BJ (cell line): ENCODE measurements at regions not wholly inside any gene's neighbourhood (a gene's known extent, or its start where the extent isn't known, plus 50 kb on each side); places are given as distances from the start of the nearest gene placed in this dataset.

ENCODE experiments used
- CTCF ChIA-PET: fragments of 350-600 bp; formaldehyde crosslinking; extraction: SDS; loops from one replicate; lab custom pipeline; 2021; ENCODE audit warnings: antibody characterized with exemption, inconsistent platforms; lab: Yijun Ruan, JAX
- POLR2A ChIA-PET: fragments of 300-600 bp; sonication (Branson Sonifier 250); formaldehyde crosslinking; extraction: SDS; loops from one replicate; lab custom pipeline; 2021; ENCODE audit warnings: antibody characterized with exemption; lab: Charles Lee
- DNase-seq: peaks from one replicate; pipeline ENCODE4 v3.0.0-alpha.2; 2011; ENCODE audit warnings: low read depth
- H3K27me3 ChIP-seq: 2 replicates; pipeline ENCODE4 v1.6.0; 2011; ENCODE audit warnings: low read length; ENCODE audit not compliant: control insufficient read depth, insufficient read depth
- H3K36me3 ChIP-seq: 2 replicates; pipeline ENCODE4 v1.5.1; 2011; ENCODE audit warnings: low read length; ENCODE audit not compliant: control insufficient read depth, insufficient read depth
- H3K4me3 ChIP-seq: 2 replicates; pipeline ENCODE4 v1.5.1; 2011; ENCODE audit warnings: low read depth, mild to moderate bottlenecking, control low read depth, low read length
- TF ChIP-seq, protein P1 (sequence below): IDR thresholded peaks from 2 replicates; pipeline ENCODE4 v1.5.1; 2011; ENCODE audit warnings: low read depth, mild to moderate bottlenecking, control low read depth, inconsistent platforms, low read length, moderate library complexity; ENCODE audit not compliant: insufficient read depth

DNA sequence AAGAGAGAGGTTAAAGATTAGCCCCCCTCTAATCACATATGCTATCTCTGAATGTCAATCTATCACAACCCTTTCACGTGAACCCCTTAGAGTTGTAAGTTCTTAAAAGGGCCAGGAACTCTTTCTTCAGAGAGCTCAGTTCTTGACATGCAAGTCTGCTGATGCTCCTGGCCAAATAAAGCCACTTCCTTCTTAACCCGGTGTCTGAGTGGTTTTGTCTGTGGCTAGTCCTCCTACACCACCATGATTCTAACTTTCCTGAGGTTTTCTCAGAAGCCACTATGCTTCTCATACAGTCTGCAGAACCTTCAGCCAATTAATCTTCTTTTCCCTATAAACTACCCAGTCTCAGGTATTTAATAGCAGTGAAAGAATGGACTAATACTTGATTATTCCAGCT lies 231.1 kb upstream of the CNTN6 start:
- TF ChIP-seq, protein P1, sequence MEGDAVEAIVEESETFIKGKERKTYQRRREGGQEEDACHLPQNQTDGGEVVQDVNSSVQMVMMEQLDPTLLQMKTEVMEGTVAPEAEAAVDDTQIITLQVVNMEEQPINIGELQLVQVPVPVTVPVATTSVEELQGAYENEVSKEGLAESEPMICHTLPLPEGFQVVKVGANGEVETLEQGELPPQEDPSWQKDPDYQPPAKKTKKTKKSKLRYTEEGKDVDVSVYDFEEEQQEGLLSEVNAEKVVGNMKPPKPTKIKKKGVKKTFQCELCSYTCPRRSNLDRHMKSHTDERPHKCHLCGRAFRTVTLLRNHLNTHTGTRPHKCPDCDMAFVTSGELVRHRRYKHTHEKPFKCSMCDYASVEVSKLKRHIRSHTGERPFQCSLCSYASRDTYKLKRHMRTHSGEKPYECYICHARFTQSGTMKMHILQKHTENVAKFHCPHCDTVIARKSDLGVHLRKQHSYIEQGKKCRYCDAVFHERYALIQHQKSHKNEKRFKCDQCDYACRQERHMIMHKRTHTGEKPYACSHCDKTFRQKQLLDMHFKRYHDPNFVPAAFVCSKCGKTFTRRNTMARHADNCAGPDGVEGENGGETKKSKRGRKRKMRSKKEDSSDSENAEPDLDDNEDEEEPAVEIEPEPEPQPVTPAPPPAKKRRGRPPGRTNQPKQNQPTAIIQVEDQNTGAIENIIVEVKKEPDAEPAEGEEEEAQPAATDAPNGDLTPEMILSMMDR, result no peak
- no peaks in the 10 kb centered on the region for H3K27me3 ChIP-seq
- ChIA-PET CTCF (no interaction called here), POLR2A (no interaction called here)
- DNase-seq, result no peak
- H3K4me3 ChIP-seq, result no peak overlapping the region
- H3K36me3 ChIP-seq, result no peaks in the 10 kb centered on the region

DNA sequence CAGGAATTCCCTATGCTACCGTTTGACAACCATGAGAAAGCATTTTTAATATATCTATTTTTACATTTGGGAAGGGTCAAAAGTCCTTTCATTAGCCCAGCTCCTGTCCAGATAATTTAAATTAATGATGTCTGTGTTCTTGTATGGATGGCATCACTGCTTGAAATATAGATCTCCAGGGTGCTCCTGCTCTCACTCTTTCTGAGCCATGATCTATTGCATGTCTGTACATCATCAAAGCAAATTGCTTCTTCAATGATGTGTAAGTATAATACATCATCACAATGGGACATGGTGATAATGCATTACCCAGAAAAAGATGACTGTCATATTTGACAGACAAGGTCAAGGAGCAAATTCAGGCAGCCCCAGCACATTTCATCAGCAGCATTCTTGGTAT lies 223.6 kb upstream of the CNTN6 start:
- Histone ChIP-seq H3K4me3 (no peak overlapping the region), H3K36me3 (no peaks in the 10 kb centered on the region), H3K27me3 (no peaks in the 10 kb centered on the region)
- TF ChIP-seq, protein P1, result no peak
- ChIA-PET CTCF (no interaction called here), POLR2A (no interaction called here)
- no peak for DNase-seq

DNA sequence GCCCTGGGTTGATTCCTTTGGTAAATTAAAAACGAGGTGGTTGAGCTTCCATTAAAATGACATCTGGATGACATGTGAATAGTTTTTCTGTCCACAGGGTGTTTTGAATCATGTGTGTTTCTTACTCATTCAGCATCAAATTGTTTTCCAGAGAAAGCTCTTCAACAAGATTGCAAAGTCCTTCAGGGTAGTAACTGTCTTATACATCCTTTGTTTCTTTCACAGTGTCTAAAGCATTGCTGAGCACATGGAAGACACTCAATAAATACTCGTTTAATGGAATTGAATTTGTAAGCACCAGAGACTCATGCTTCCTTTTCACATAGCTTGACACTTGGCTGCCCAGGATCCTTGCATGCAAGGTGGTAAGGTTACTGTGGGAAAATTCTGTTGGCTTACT lies 223.1 kb upstream of the CNTN6 start:
- Histone ChIP-seq H3K4me3 (no peak overlapping the region), H3K27me3 (no peaks in the 10 kb centered on the region), H3K36me3 (no peaks in the 10 kb centered on the region)
- TF ChIP-seq, protein P1, result no peak
- no peak for DNase-seq
- POLR2A ChIA-PET, result no interaction called here
- CTCF ChIA-PET, result no interaction called here

DNA sequence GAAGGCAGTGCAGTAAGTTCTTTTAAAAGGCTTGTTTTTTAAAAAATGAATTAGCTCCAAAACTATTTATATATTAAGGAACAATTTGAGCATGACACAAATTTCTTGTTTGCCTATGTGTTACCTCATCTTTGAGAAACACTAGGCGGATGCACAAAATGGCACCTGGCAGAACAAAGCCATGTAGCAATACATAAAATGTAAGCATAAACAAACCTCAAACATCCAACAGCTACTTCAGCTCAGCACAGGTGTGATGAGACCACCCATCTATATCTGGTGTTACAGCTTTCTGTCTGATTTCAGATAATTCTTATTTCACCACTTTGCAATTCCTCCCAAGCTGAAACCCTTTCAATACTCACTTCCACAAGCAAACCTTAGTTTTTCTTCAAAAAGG lies 221.2 kb upstream of the CNTN6 start:
- TF ChIP-seq, protein P1, result no peak
- CTCF ChIA-PET, result no interaction called here
- POLR2A ChIA-PET, result no interaction called here
- DNase-seq, result no peak
- Histone ChIP-seq H3K4me3 (no peak overlapping the region), H3K36me3 (no peaks in the 10 kb centered on the region), H3K27me3 (no peaks in the 10 kb centered on the region)

DNA sequence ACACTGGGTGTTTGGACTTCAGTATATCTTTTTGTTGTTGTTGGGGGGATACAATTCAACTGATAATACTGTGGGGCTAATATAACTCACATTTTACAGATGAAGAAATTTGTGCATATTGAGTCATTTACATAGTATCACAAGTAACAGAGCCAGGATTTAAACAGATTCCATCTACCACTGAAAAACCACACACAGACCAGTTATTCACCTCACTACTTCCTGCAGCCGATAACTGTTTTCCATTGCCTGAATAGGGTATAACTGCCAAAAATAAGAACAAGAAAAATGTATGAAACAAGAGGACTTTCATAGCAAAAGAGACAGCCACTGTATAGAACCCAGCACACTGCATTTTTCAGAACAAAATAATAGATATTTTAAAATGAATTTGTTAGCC lies 215.8 kb upstream of the CNTN6 start:
- no peak for DNase-seq
- POLR2A ChIA-PET, result no interaction called here
- CTCF ChIA-PET, result no interaction called here
- Histone ChIP-seq H3K27me3 (no peaks in the 10 kb centered on the region), H3K4me3 (no peak overlapping the region), H3K36me3 (no peaks in the 10 kb centered on the region)
- TF ChIP-seq, protein P1, result no peak

DNA sequence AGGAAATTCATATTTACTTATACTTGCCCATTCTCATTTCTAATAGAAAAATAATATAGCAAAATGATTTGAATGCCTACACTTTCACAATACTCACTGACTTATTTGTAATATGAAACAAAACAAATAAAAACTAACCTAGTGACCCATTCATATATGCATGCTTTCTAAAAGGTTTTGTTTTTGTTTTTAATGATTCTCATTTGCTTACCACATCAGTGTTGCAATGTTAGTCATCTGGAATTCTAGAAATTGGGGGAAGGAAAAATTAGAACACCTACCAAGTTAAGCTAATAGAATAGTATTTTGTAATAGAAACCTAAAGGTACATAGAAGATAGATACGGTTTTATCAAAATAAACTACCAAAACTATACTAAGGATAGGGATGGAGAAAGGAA lies 214.1 kb upstream of the CNTN6 start:
- H3K36me3 ChIP-seq, result no peaks in the 10 kb centered on the region
- CTCF ChIA-PET, result no interaction called here
- H3K27me3 ChIP-seq, result no peaks in the 10 kb centered on the region
- TF ChIP-seq, protein P1, result no peak
- H3K4me3 ChIP-seq, result no peak overlapping the region
- POLR2A ChIA-PET, result no interaction called here
- DNase-seq, result no peak
